ENCODE measurements at regions not wholly inside any gene's neighbourhood (a gene's known extent, or its start where the extent isn't known, plus 50 kb on each side); places are given as distances from the start of the nearest gene placed in this dataset.

DNA sequence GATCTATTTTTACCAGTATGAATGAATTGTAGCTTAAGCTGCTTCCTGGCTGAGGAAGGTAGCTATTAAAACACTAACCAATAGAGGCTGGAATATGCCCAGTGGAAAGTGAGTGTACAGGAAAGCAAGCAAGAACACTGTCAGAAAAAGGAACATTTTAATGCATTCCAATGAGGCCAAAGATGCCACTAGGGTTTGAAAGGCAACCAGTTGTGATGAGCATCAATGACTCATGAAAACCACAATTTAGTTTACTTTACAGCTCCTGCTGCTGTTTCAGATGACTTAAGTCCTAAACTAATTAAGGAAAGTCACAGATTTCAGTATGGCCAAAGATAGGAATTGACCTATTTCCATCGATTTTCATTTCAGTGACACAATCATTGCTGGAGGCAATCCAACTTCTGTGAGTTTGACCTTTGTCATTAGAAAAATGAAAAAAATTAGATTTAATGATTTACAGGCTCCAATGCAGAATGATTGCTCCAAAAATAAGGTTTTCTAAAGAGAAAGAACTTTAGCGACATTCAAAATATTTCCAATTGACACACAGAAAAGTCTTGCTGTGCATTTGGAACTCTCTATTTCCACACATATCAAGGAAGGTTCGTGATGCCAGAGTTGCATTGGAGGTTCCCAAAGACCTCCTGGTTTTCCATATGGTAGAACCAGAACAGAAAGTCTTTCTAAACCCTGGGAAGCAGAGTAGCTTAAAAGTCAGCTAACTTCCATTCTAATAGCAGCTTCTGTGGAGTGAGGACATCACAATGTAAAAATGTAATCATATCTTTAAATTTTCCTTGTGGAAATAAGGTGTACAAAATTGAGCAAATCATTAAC lies 103.0 kb downstream of the SUCNR1 start:
- DNase-seq (no peak), ATAC-seq (no peak)
- Histone ChIP-seq H3K27me3 (ENCODE audit: insufficient read depth in 3 of 3, low read length in 2 of 3) (no peaks in the 10 kb centered on the region), H3K9me3 (no peaks in the 10 kb centered on the region), H3K36me3 (ENCODE audit: insufficient read depth in 1 of 2, low read depth in 1 of 2) (no peaks in the 10 kb centered on the region), H3K4me3 (no peak overlapping the region), H3K4me1 (no peaks in the 10 kb centered on the region), H3K27ac (no peak overlapping the region)
- TF ChIP-seq, protein P1, sequence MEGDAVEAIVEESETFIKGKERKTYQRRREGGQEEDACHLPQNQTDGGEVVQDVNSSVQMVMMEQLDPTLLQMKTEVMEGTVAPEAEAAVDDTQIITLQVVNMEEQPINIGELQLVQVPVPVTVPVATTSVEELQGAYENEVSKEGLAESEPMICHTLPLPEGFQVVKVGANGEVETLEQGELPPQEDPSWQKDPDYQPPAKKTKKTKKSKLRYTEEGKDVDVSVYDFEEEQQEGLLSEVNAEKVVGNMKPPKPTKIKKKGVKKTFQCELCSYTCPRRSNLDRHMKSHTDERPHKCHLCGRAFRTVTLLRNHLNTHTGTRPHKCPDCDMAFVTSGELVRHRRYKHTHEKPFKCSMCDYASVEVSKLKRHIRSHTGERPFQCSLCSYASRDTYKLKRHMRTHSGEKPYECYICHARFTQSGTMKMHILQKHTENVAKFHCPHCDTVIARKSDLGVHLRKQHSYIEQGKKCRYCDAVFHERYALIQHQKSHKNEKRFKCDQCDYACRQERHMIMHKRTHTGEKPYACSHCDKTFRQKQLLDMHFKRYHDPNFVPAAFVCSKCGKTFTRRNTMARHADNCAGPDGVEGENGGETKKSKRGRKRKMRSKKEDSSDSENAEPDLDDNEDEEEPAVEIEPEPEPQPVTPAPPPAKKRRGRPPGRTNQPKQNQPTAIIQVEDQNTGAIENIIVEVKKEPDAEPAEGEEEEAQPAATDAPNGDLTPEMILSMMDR (IDR thresholded peaks at IDR 0.05), result no peak
- 63 to 73% (median 72%) methylated on average over 3 of the region's 3 CpGs for WGBS, 3 donors
- intact Hi-C loops (cut with DNase I), result no loop called here

DNA sequence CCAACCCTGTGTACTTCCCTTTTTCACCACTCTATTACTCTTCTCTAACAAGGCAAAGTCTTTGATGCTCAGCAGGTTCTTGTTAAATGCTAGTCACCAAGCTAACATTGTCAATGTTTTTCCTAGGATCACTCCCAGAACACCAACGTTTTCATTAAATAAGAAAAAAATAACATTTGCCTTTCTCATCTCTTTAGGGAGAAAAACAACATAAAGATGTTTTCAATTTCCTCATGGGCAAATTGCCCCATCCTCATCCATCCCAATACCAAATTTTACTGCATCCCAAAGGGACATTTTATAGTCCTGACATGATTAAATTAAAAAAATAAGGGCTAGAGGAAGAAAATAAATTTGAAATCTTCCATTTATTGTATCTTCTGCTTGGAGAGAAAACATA lies 106.5 kb downstream of the SUCNR1 start:
- H3K4me1 ChIP-seq, result no peaks in the 10 kb centered on the region
- H3K27me3 ChIP-seq (ENCODE audit: insufficient read depth in 3 of 3, low read length in 2 of 3), result no peaks in the 10 kb centered on the region
- ATAC-seq (no peak), DNase-seq (no peak)
- 9 to 11% (median 10%) methylated on average over 1 of the region's 1 CpG for WGBS, 3 donors
- H3K36me3 ChIP-seq (ENCODE audit: insufficient read depth in 1 of 2, low read depth in 1 of 2), result no peaks in the 10 kb centered on the region
- no peak overlapping the region for H3K27ac ChIP-seq
- intact Hi-C loops (cut with DNase I), result no loop called here
- TF ChIP-seq, protein P1 (IDR thresholded peaks at IDR 0.05), result no peak
- H3K4me3 ChIP-seq, result no peak overlapping the region
- H3K9me3 ChIP-seq, result no peaks in the 10 kb centered on the region

DNA sequence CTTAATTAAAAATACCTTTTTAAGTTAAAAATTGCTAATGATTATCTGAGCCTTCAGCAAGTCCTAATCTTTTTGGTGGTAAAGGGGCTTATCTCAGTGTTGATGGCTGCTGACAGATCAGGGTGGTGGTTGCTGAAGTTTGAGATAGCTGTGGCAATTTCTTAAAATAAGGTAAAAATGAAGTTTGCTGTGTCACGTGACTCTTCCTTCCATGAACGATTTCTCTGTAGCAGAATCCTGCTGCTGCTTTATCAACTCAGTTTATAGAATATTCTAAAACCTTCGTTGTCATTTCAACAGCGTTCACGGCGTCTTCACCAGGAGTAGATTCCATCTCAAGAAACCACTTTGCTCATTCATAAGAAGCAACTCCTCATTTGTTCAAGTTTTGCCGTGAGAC lies 110.1 kb downstream of the SUCNR1 start:
- ATAC-seq (no peak), DNase-seq (no peak)
- Histone ChIP-seq H3K9me3 (no peaks in the 10 kb centered on the region), H3K4me1 (no peaks in the 10 kb centered on the region), H3K36me3 (ENCODE audit: insufficient read depth in 1 of 2, low read depth in 1 of 2) (no peaks in the 10 kb centered on the region), H3K4me3 (no peak overlapping the region), H3K27ac (no peak overlapping the region), H3K27me3 (ENCODE audit: insufficient read depth in 3 of 3, low read length in 2 of 3) (no peaks in the 10 kb centered on the region)
- 90 to 96% (median 93%) methylated on average over 7 of the region's 7 CpGs for WGBS, 3 donors
- intact Hi-C loops (cut with DNase I), result no loop called here
- TF ChIP-seq, protein P1 (IDR thresholded peaks at IDR 0.05), result no peak

DNA sequence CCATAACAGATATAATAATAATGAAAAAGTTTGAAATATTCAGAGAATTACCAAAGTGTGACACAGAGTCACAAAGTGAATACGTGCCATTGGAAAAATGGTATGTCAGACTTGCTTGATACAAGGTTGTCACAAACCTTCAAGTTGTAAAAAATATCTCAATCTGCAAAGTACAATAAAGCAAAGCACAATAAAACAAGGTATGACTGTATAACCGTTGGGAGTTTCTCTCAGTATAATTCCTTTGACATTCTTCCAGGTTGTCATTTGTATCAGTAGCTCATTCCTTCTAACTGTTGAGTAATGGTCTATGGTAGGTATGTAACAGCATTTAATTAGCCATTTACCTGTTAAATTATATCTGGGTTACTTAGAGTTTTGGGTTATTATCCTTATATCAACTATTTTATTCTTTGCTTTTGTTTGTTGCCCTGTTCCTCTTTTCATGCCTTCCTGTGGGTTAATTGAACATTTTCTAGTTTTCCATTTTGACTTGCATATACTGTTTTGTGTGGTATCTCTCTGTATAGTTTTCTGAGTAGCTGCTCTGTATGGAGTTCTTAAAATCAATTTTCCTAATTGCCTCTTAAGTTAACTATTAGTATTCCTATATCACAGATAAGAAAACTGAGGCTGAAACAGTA lies 112.5 kb downstream of the SUCNR1 start:
- intact Hi-C loops (cut with DNase I), result no loop called here
- 75 to 85% (median 83%) methylated on average over 2 of the region's 2 CpGs for WGBS, 3 donors
- H3K9me3 ChIP-seq, result no peaks in the 10 kb centered on the region

More for the DNA sequence above, 112.5 kb downstream of the SUCNR1 start:
- Histone ChIP-seq H3K27me3 (ENCODE audit: insufficient read depth in 3 of 3, low read length in 2 of 3) (no peaks in the 10 kb centered on the region), H3K4me3 (no peak overlapping the region), H3K36me3 (ENCODE audit: insufficient read depth in 1 of 2, low read depth in 1 of 2) (no peaks in the 10 kb centered on the region), H3K4me1 (no peaks in the 10 kb centered on the region), H3K27ac (no peak overlapping the region)
- DNase-seq, result no peak
- TF ChIP-seq, protein P1 (IDR thresholded peaks at IDR 0.05), result no peak
- ATAC-seq, result no peak
